ENCODE measurements at regions not wholly inside any gene's neighbourhood (a gene's known extent, or its start where the extent isn't known, plus 50 kb on each side); places are given as distances from the start of the nearest gene placed in this dataset.

DNA sequence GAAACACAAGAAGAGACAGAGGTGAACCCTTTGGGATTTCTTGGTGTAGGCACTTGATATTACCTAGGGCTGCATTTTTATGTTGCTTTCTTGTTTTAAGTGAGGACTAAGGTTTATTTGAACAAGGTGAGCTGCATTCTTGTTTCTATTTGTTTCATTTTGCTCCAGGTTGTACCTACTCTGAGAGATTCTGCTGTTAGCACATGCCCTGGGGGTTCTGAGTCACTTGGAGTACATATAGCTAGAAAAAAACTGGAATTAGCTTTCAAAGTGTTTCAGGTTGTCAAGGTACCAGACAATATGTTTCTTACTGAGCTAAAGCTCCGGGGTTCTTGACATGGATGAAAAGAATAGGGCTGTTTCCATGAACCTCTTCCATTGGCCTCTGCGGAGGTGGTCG, 299.4 kb downstream of the ICE1 start:
- H3K4me2 ChIP-seq (ENCODE audit: low read length) = peak overlapping the region; percentile 24
- ChIA-PET POLR2A (ENCODE audit: unreplicated experiment) (no interaction called here), CTCF (no interaction called here)
- TF ChIP-seq EZH2 (IDR thresholded peaks at IDR 0.05; ENCODE audit: low read length, unreplicated experiment) (no peak), EZH2phosphoT487 (IDR thresholded peaks at IDR 0.05; ENCODE audit: borderline replicate concordance, low read length) (no peak)
- TF ChIP-seq, protein P1, sequence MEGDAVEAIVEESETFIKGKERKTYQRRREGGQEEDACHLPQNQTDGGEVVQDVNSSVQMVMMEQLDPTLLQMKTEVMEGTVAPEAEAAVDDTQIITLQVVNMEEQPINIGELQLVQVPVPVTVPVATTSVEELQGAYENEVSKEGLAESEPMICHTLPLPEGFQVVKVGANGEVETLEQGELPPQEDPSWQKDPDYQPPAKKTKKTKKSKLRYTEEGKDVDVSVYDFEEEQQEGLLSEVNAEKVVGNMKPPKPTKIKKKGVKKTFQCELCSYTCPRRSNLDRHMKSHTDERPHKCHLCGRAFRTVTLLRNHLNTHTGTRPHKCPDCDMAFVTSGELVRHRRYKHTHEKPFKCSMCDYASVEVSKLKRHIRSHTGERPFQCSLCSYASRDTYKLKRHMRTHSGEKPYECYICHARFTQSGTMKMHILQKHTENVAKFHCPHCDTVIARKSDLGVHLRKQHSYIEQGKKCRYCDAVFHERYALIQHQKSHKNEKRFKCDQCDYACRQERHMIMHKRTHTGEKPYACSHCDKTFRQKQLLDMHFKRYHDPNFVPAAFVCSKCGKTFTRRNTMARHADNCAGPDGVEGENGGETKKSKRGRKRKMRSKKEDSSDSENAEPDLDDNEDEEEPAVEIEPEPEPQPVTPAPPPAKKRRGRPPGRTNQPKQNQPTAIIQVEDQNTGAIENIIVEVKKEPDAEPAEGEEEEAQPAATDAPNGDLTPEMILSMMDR (conservative IDR thresholded peaks at IDR 0.05; ENCODE audit: low read depth, low read length) = no peak
- no peaks in the 10 kb centered on the region for H4K20me1 ChIP-seq (ENCODE audit: low read length)
- H3K4me1 ChIP-seq (ENCODE audit: insufficient read depth, low read length) = 0 out of 2 replicates have a peak, but pooled peaks cover 9% of the 10 kb centered on the region
- intact Hi-C loops (cut with micrococcal nuclease) = no loop called here
- H3K36me3 ChIP-seq (ENCODE audit: low read depth, low read length) = no peaks in the 10 kb centered on the region
- ATAC-seq = no peak
- H3K9me3 ChIP-seq (ENCODE audit: low read length) = 0 out of 2 replicates have a peak, but pooled peaks cover 4% of the 10 kb centered on the region
- DNase-seq = peak; percentile 78
- no TSS peak for BruUV-seq (replicated peaks)
- no peaks in the 10 kb centered on the region for H3F3A ChIP-seq (ENCODE audit: low read length, unreplicated experiment)
- no peak overlapping the region for H2AFZ ChIP-seq (ENCODE audit: low read length)
- H3K27ac ChIP-seq (ENCODE audit: low read length) = no peak overlapping the region
- H3K27me3 ChIP-seq (ENCODE audit: low read length) = peaks cover 63% of the 10 kb centered on the region
- no peak overlapping the region for H3K9ac ChIP-seq (ENCODE audit: low read length)
- no peaks in the 10 kb centered on the region for H3K9me2 ChIP-seq (replicated peaks; ENCODE audit: low read length)
- H3K4me3 ChIP-seq (ENCODE audit: low read length) = no peak overlapping the region
- no peaks in the 10 kb centered on the region for H3K79me2 ChIP-seq (ENCODE audit: low read length)

DNA sequence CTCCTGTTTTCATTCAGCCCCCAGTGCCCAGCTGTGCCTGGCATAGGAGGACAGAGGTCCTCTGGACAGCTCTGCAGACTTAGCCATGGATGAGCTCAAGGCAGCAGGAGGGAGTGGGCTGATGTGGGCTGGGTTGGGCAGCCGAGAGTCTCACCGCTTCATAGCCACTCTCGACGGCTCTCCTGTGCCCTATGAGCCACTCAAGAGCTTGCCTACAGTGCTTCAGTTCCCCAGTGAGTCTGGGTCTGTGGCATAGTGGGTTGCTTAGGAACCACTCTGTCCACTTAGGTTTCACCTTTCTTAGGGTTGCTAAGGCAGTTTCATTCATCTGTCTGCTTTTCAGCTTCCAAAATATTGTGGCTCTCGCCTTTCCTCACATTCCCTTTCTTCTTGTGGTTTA, 296.8 kb downstream of the ICE1 start:
- Histone ChIP-seq H3K9ac (ENCODE audit: low read length) (no peak overlapping the region), H3F3A (ENCODE audit: low read length, unreplicated experiment) (no peaks in the 10 kb centered on the region), H3K27ac (ENCODE audit: low read length) (no peak overlapping the region), H3K36me3 (ENCODE audit: low read depth, low read length) (no peaks in the 10 kb centered on the region), H3K9me3 (ENCODE audit: low read length) (no peaks in the 10 kb centered on the region), H3K4me1 (ENCODE audit: insufficient read depth, low read length) (0 out of 2 replicates have a peak, but pooled peaks cover 9% of the 10 kb centered on the region), H3K4me2 (ENCODE audit: low read length) (no peak overlapping the region), H3K4me3 (ENCODE audit: low read length) (no peak overlapping the region), H2AFZ (ENCODE audit: low read length) (no peak overlapping the region), H3K79me2 (ENCODE audit: low read length) (no peaks in the 10 kb centered on the region), H3K27me3 (ENCODE audit: low read length) (peaks cover 63% of the 10 kb centered on the region), H3K9me2 (replicated peaks; ENCODE audit: low read length) (no peaks in the 10 kb centered on the region), H4K20me1 (ENCODE audit: low read length) (no peaks in the 10 kb centered on the region)
- intact Hi-C loops (cut with micrococcal nuclease) = no loop called here
- ChIA-PET CTCF (no interaction called here), POLR2A (ENCODE audit: unreplicated experiment) (no interaction called here)
- DNase-seq = no peak
- no peak for ATAC-seq
- BruUV-seq (replicated peaks) = no TSS peak
- TF ChIP-seq EZH2phosphoT487 (IDR thresholded peaks at IDR 0.05; ENCODE audit: borderline replicate concordance, low read length) (no peak), EZH2 (IDR thresholded peaks at IDR 0.05; ENCODE audit: low read length, unreplicated experiment) (no peak)
- TF ChIP-seq, protein P1 (conservative IDR thresholded peaks at IDR 0.05; ENCODE audit: low read depth, low read length) = no peak

DNA sequence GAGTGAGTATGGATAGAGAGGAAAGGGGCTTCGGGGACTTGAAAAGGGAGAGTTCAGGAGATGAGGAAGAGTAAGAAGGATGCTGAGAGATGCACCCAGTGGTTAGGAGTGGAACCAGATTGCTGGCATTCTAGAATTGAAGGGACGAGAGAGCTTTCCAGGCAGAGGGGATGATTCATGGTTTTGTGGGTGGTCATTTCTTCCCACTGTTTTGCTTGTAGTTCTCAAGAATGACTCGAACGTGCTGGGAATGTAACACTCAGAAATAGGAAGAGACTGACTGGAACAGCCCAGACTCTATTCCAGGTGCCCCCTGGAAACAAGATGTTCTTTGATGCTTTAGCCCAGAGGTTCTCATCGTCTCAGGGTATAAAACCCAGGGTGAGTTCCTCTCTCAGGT, 294.2 kb downstream of the ICE1 start:
- no peaks in the 10 kb centered on the region for H3K9me3 ChIP-seq (ENCODE audit: low read length)
- TF ChIP-seq EZH2 (IDR thresholded peaks at IDR 0.05; ENCODE audit: low read length, unreplicated experiment) (no peak), EZH2phosphoT487 (IDR thresholded peaks at IDR 0.05; ENCODE audit: borderline replicate concordance, low read length) (no peak)
- TF ChIP-seq, protein P1 (conservative IDR thresholded peaks at IDR 0.05; ENCODE audit: low read depth, low read length) = no peak
- H3K9me2 ChIP-seq (replicated peaks; ENCODE audit: low read length) = no peaks in the 10 kb centered on the region
- H3K79me2 ChIP-seq (ENCODE audit: low read length) = no peaks in the 10 kb centered on the region
- no peaks in the 10 kb centered on the region for H3F3A ChIP-seq (ENCODE audit: low read length, unreplicated experiment)
- H3K4me3 ChIP-seq (ENCODE audit: low read length) = no peak overlapping the region
- H3K4me1 ChIP-seq (ENCODE audit: insufficient read depth, low read length) = 0 out of 2 replicates have a peak, but pooled peaks cover 4% of the 10 kb centered on the region
- H3K4me2 ChIP-seq (ENCODE audit: low read length) = no peak overlapping the region
- H3K36me3 ChIP-seq (ENCODE audit: low read depth, low read length) = no peaks in the 10 kb centered on the region
- no peak overlapping the region for H3K27ac ChIP-seq (ENCODE audit: low read length)
- H3K27me3 ChIP-seq (ENCODE audit: low read length) = peaks cover 76% of the 10 kb centered on the region
- ChIA-PET CTCF (no interaction called here), POLR2A (ENCODE audit: unreplicated experiment) (no interaction called here)
- H2AFZ ChIP-seq (ENCODE audit: low read length) = no peak overlapping the region
- H4K20me1 ChIP-seq (ENCODE audit: low read length) = no peaks in the 10 kb centered on the region
- no peak for ATAC-seq
- BruUV-seq (replicated peaks) = no TSS peak
- no peak for DNase-seq
- intact Hi-C loops (cut with micrococcal nuclease) = no loop called here
- no peak overlapping the region for H3K9ac ChIP-seq (ENCODE audit: low read length)

Data from PC-3 (cell line).